ENCODE measurements at regions not wholly inside any gene's neighbourhood (a gene's known extent, or its start where the extent isn't known, plus 50 kb on each side); places are given as distances from the start of the nearest gene placed in this dataset.

- Histone ChIP-seq H3K27me3 (replicated peaks; ENCODE audit: insufficient read depth, low read length) (no peaks in the 10 kb centered on the region), H4K20me1 (ENCODE audit: insufficient read depth, low read length) (no peaks in the 10 kb centered on the region), H3K36me3 (replicated peaks; ENCODE audit: insufficient read depth, low read length) (no peaks in the 10 kb centered on the region), H3K4me1 (ENCODE audit: low read length) (no peaks in the 10 kb centered on the region), H3F3A (ENCODE audit: insufficient read depth, low read length) (no peaks in the 10 kb centered on the region), H3K9me2 (replicated peaks; ENCODE audit: insufficient read depth, low read length) (no peaks in the 10 kb centered on the region), H3K79me2 (ENCODE audit: low read length) (no peaks in the 10 kb centered on the region), H3K27ac (ENCODE audit: low read length) (no peak overlapping the region), H3K4me2 (ENCODE audit: low read depth, low read length) (no peak overlapping the region), H3K4me3 (ENCODE audit: low read length) (no peak overlapping the region), H2AFZ (ENCODE audit: low read length) (no peak overlapping the region), H3K9me3 (replicated peaks; ENCODE audit: insufficient read depth, low read length) (no peaks in the 10 kb centered on the region), H3K9ac (ENCODE audit: low read length) (no peak overlapping the region)
- TF ChIP-seq EZH2 (optimal IDR thresholded peaks at IDR 0.05; ENCODE audit: low read depth, low read length) (no peak), CTCF (IDR thresholded peaks at IDR 0.05; ENCODE audit: low read length) (no peak), EZH2phosphoT487 (IDR thresholded peaks at IDR 0.05; ENCODE audit: low read length) (no peak)
- no peak for DNase-seq
These were observed 266.2 kb downstream of the UTRN start for GRCh38 chr6:144551339-144551738.

GRCh38 chr6:144555066-144555465, 269.9 kb downstream of the UTRN start:
- Histone ChIP-seq H3K27ac (ENCODE audit: low read length) (no peak overlapping the region), H3K4me1 (ENCODE audit: low read length) (no peaks in the 10 kb centered on the region), H3K4me2 (ENCODE audit: low read depth, low read length) (no peak overlapping the region), H3K9me3 (replicated peaks; ENCODE audit: insufficient read depth, low read length) (no peaks in the 10 kb centered on the region), H3K79me2 (ENCODE audit: low read length) (no peaks in the 10 kb centered on the region), H3K36me3 (replicated peaks; ENCODE audit: insufficient read depth, low read length) (no peaks in the 10 kb centered on the region), H3K9me2 (replicated peaks; ENCODE audit: insufficient read depth, low read length) (no peaks in the 10 kb centered on the region), H2AFZ (ENCODE audit: low read length) (no peak overlapping the region), H3K4me3 (ENCODE audit: low read length) (no peak overlapping the region), H3F3A (ENCODE audit: insufficient read depth, low read length) (no peaks in the 10 kb centered on the region), H3K9ac (ENCODE audit: low read length) (no peak overlapping the region), H3K27me3 (replicated peaks; ENCODE audit: insufficient read depth, low read length) (no peaks in the 10 kb centered on the region), H4K20me1 (ENCODE audit: insufficient read depth, low read length) (no peaks in the 10 kb centered on the region)
- TF ChIP-seq EZH2 (optimal IDR thresholded peaks at IDR 0.05; ENCODE audit: low read depth, low read length), result no peak
- no peak for TF ChIP-seq CTCF (IDR thresholded peaks at IDR 0.05; ENCODE audit: low read length)
- TF ChIP-seq EZH2phosphoT487 (IDR thresholded peaks at IDR 0.05; ENCODE audit: low read length), result no peak
- DNase-seq, result no peak

- Histone ChIP-seq H2AFZ (ENCODE audit: low read length) (no peak overlapping the region), H4K20me1 (ENCODE audit: insufficient read depth, low read length) (no peaks in the 10 kb centered on the region), H3K9ac (ENCODE audit: low read length) (no peak overlapping the region), H3K27me3 (replicated peaks; ENCODE audit: insufficient read depth, low read length) (no peaks in the 10 kb centered on the region), H3K4me2 (ENCODE audit: low read depth, low read length) (no peak overlapping the region), H3K36me3 (replicated peaks; ENCODE audit: insufficient read depth, low read length) (no peaks in the 10 kb centered on the region), H3K27ac (ENCODE audit: low read length) (no peak overlapping the region), H3K9me2 (replicated peaks; ENCODE audit: insufficient read depth, low read length) (no peaks in the 10 kb centered on the region), H3K9me3 (replicated peaks; ENCODE audit: insufficient read depth, low read length) (no peaks in the 10 kb centered on the region), H3K4me3 (ENCODE audit: low read length) (no peak overlapping the region), H3K79me2 (ENCODE audit: low read length) (no peaks in the 10 kb centered on the region), H3F3A (ENCODE audit: insufficient read depth, low read length) (no peaks in the 10 kb centered on the region), H3K4me1 (ENCODE audit: low read length) (no peaks in the 10 kb centered on the region)
- TF ChIP-seq CTCF (IDR thresholded peaks at IDR 0.05; ENCODE audit: low read length) (no peak), EZH2 (optimal IDR thresholded peaks at IDR 0.05; ENCODE audit: low read depth, low read length) (no peak), EZH2phosphoT487 (IDR thresholded peaks at IDR 0.05; ENCODE audit: low read length) (no peak)
- no peak for DNase-seq
These were observed 274.9 kb downstream of the UTRN start for GRCh38 chr6:144559865-144560593.
